HG02938 (cell line): ENCODE measurements at regions not wholly inside any gene's neighbourhood (a gene's known extent, or its start where the extent isn't known, plus 50 kb on each side); places are given as distances from the start of the nearest gene placed in this dataset.

ENCODE experiments used
- ATAC-seq: cut with Tn5 transposase; IDR thresholded peaks from one replicate; pipeline ENCODE4 v1.9.1; 2021; ENCODE audit warnings: mild to moderate bottlenecking, moderate library complexity; ENCODE audit not compliant: unreplicated experiment

DNA sequence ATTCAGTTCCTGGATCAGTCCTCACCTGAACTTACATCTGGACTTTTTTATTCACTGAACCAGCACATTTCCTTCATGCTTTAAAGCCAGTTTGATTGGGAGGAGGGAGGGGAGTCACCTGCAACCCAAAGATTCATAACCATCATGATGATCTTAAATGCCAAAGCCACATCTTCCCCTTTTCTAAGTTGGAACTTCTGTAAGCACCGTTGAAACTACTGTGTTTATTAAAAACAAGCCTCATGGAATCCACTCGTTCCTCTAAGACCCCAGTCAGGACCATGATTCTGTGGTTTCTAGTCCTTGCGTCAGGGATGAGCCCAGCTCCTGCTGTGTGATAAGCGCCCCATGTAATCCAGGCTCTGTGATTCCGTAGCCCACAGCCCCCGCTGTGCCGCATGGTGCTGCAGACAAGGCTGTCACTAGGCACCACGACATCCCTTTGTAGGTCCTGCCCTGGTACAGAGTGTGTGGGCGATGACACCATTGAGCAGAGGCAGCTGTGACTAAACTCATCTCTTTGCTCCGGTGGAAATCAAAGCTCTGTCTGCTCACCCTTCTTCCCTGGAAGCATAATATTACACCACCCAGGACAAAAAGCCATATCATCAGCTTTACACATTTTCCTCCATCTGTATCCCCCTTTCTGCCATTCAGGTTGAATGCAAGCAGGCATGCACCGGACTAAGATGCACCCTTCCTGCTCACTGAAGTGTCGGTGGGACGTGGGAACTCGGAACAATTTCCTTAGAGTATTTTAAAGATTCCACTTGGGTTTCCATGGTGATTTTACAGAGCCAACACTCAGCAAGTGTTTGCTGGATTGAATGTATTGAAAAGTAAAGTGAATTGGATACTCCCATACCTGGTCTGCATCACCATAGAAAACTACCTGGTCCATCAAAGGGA lies 132.0 kb upstream of the FSTL4 start:
- no peak for ATAC-seq

DNA sequence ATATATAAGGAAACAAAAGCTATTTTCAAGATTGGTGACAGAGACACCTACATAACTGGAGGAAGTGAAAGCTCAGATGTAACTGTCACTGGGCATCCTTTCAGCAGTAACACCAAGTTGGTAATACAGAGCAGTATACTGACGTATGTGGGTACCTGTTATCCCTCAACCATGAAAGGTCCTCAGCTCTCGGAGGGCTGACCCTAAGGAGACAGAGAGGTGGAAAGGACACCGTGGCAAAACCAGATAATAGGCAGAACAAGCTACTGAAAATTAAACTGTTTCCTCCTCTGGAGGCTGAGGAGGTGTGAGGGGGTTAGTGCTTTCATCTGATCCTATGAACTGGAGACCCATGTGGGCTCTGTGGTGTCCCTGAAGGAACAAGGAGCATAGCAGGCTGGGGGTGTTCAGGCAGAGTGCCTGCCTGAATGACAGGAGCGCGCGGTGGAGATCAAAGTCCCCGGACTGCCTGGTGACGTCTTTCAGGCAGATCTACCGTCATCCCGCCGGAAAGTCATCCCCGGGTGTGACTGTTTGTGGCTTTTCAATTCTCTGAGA lies 130.2 kb upstream of the FSTL4 start:
- no peak for ATAC-seq

GRCh38 chr5:133741818-133742355 lies 129.5 kb upstream of the FSTL4 start:
- no peak for ATAC-seq

- ATAC-seq: no peak
Observed at GRCh38 chr5:133741396-133741795, 129.1 kb upstream of the FSTL4 start.

- ATAC-seq: no peak
Observed at GRCh38 chr5:133739181-133739780, 126.9 kb upstream of the FSTL4 start.

DNA sequence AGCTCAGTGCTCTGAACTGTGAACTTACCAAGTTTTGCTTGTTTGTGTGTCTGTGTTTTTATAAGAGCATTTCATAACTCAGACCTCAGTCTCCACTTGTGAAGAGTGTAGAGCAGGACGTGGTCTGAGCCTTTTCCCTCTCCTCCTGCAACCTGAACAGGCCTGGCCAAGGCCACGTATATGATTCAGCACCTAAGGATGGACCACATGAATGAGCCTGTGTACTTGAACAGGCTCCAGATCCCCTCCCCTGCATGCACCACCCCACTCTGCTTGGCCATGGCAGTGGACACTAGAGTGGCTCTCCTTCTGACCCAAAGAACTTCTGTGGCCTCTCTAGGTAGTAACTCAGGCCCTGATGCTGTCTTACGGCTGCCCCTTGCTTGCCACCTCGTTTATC lies 125.9 kb upstream of the FSTL4 start:
- ATAC-seq: no peak

- ATAC-seq: no peak
Observed at GRCh38 chr5:133736512-133736911, 124.2 kb upstream of the FSTL4 start.

- no peak for ATAC-seq
Observed at GRCh38 chr5:133735346-133735745, 123.0 kb upstream of the FSTL4 start.

- no peak for ATAC-seq
Observed at GRCh38 chr5:133734916-133735315, 122.6 kb upstream of the FSTL4 start.

GRCh38 chr5:133732536-133732935 lies 120.2 kb upstream of the FSTL4 start:
- ATAC-seq: no peak

- no peak for ATAC-seq
Observed at GRCh38 chr5:133731951-133732350, 119.6 kb upstream of the FSTL4 start.

GRCh38 chr5:133730866-133731265 lies 118.5 kb upstream of the FSTL4 start:
- ATAC-seq: no peak

DNA sequence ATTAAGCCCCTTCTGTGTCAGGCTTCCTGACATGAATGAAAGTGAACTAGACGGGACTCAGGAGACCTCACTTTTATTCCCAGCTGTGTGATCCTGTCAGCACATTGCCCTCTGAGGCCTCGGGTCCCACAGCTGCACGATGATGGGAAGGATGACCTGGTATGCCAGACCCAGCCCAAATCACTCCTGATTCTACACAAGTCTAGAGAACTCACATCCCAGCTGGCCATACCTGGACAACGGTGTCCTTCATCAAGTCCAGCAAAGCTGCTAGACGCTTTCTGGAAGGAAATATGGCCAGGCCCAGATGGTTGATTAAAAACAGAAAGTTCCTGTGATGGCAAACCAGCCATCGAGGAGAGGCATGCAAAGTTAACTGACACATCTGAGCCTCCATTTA lies 118.0 kb upstream of the FSTL4 start:
- no peak for ATAC-seq

- no peak for ATAC-seq
Observed at GRCh38 chr5:133729800-133730199, 117.5 kb upstream of the FSTL4 start.

- ATAC-seq: no peak
Observed at GRCh38 chr5:133728475-133728874, 116.1 kb upstream of the FSTL4 start.

DNA sequence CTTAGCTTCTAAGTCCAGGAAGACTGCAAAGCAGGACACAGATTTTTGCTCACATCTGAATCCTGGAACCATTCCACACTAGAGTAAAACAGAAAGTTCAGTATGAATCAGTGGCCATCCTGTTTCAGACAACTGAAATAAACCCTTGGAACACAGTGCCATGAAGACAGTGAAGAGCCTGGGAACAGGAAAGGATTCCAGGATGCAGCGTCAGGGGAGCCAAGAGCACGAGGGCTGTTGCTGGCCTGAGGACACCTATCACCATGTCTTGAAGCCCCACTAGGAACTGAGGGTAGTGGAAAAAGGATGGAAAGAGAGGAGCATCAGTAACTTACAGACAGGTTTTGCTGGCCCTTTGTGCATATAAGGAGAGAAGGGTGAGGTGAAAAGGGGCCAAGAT lies 115.3 kb upstream of the FSTL4 start:
- no peak for ATAC-seq

- ATAC-seq: no peak
Observed at GRCh38 chr5:133723651-133724366, 111.5 kb upstream of the FSTL4 start.

GRCh38 chr5:133723126-133723525 lies 110.8 kb upstream of the FSTL4 start:
- ATAC-seq: no peak

DNA sequence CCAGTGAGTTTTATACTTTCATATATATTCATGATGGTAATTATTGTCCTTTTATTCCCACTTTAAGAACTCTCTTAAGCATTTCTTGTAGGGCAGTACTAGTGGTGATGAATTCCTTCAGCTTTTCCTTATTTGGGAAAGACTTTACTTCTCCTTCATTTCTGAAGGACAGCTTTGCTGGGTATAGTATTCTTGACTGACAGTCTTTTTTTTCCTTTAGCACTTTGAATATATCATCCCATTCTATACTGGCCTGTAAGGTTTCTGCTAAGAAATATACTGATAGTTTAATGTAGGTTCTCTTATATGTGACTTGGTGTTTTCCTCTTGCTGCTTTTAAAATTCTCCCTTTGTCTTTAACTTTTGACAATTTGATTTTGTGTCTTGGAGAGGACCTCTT lies 109.0 kb upstream of the FSTL4 start:
- no peak for ATAC-seq

DNA sequence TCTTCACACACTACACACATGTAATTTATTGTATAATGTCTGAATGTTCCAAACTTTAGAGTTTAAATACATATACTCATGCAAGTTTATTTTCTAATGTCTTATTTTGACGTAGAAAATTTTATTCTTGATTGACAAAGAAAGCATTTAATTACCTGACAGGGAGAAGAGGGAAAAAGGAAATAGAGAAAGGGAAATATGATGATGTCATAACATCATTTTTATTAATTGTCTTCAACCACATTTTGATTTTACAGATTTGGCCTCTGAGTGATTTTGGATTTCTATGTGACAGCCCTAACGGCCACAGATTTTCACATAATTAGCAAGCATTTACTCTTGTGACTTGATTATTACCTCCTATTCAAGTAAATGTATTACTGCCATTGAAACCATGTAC lies 106.1 kb upstream of the FSTL4 start:
- ATAC-seq: no peak

GRCh38 chr5:133716532-133717183 lies 104.3 kb upstream of the FSTL4 start:
- no peak for ATAC-seq
